ENCODE measurements at regions not wholly inside any gene's neighbourhood (a gene's known extent, or its start where the extent isn't known, plus 50 kb on each side); places are given as distances from the start of the nearest gene placed in this dataset.
A peak's percentile ranks its signal among the peaks of the same experiment; 100 is the strongest.
"Not testable (repeated sequence)": the region's sequence is repeated elsewhere in the genome, so short reads cannot be mapped to it uniquely, and the experiment has no call there.

DNA sequence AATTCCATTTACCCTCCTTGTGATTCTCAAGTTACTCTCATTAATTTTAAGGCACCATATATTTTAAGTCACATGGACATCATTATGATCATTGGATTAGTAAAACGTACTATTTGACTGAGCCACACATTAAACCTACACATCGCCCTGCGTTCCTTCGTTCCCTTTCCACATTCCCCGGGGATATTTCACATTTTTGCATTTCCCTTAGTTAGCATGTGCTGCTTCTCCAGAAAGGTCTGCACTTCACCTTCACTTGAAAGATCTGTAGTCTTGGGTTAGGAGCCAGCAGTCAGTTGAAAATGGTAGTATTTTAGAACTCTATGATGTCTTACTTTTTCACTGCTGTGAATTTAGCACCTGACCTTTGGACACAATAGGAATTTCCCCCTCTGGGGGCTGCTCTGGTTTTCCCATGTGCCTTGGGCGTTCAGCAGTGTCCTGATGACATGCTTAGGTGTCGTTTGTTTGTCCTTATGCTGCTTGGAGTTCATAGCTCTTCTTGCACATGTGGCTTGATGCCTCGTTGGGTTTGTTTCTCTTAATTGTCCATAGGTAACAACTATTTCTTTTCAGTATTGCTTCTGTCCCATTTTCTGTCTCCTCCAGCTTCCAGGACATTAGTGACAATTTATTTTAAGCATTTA lies 56.9 kb upstream of the NBPF20 start:
- DNase-seq: not testable (repeated sequence)

- DNase-seq: peak in 1 of 4 experiments; percentile 4
These were observed 50.6 kb upstream of the NBPF20 start for GRCh38 chr1:145475962-145476361.

GRCh38 chr1:145475369-145475915 lies 50.0 kb upstream of the NBPF20 start:
- peak in 2 of 4 experiments; percentile 0 to 13 for DNase-seq
